ENCODE measurements at regions not wholly inside any gene's neighbourhood (a gene's known extent, or its start where the extent isn't known, plus 50 kb on each side); places are given as distances from the start of the nearest gene placed in this dataset.

GRCh38 chr11:104692751-104693150 lies 205.5 kb downstream of the CASP12 start:
- intact Hi-C loops (cut with DNase I; ENCODE audit: low total_unique reads) = no loop called here
- H3K27me3 ChIP-seq = no peaks in the 10 kb centered on the region
- DNase-seq = no peak
- TF ChIP-seq POLR2AphosphoS5 (IDR thresholded peaks at IDR 0.05) = no peak
- TF ChIP-seq EP300 (IDR thresholded peaks at IDR 0.05) = no peak
- TF ChIP-seq, protein P1, sequence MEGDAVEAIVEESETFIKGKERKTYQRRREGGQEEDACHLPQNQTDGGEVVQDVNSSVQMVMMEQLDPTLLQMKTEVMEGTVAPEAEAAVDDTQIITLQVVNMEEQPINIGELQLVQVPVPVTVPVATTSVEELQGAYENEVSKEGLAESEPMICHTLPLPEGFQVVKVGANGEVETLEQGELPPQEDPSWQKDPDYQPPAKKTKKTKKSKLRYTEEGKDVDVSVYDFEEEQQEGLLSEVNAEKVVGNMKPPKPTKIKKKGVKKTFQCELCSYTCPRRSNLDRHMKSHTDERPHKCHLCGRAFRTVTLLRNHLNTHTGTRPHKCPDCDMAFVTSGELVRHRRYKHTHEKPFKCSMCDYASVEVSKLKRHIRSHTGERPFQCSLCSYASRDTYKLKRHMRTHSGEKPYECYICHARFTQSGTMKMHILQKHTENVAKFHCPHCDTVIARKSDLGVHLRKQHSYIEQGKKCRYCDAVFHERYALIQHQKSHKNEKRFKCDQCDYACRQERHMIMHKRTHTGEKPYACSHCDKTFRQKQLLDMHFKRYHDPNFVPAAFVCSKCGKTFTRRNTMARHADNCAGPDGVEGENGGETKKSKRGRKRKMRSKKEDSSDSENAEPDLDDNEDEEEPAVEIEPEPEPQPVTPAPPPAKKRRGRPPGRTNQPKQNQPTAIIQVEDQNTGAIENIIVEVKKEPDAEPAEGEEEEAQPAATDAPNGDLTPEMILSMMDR (IDR thresholded peaks at IDR 0.05) = no peak
- TF ChIP-seq POLR2A (IDR thresholded peaks at IDR 0.05) = no peak
- no peaks in the 10 kb centered on the region for H3K36me3 ChIP-seq
- 33 to 67% (median 42%) methylated on average over 1 of the region's 1 CpG for WGBS, 5 donors
- H3K4me3 ChIP-seq = no peak overlapping the region
- no peak overlapping the region for H3K27ac ChIP-seq
- no peaks in the 10 kb centered on the region for H3K9me3 ChIP-seq
- no peaks in the 10 kb centered on the region for H3K4me1 ChIP-seq

DNA sequence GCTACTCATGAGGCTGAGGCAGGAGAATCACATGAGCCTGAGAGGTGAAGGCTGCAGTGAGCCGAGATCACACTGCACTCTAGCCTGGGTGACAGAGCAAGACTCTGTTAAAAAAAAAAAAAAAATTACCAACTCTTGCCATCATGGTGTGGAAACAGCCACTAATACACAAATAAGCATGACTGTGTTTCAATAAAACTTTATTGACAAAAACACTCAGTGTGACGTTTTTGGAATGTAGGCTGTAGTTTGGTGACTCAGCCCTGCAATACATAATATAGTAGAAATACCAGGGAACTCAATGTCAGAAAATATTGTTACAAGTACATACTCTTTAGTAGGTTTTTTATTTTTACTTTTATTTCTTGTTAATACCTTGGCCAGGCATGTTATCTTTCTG lies 207.1 kb downstream of the CASP12 start:
- Histone ChIP-seq H3K4me3 (no peak overlapping the region), H3K36me3 (no peaks in the 10 kb centered on the region), H3K4me1 (no peaks in the 10 kb centered on the region), H3K9me3 (no peaks in the 10 kb centered on the region), H3K27me3 (no peaks in the 10 kb centered on the region), H3K27ac (no peak overlapping the region)
- WGBS, 5 donors = 71 to 87% (median 82%) methylated on average over 2 of the region's 2 CpGs
- TF ChIP-seq EP300 (IDR thresholded peaks at IDR 0.05) (no peak), POLR2AphosphoS5 (IDR thresholded peaks at IDR 0.05) (no peak), POLR2A (IDR thresholded peaks at IDR 0.05) (no peak)
- TF ChIP-seq, protein P1 (IDR thresholded peaks at IDR 0.05) = no peak
- DNase-seq = no peak
- intact Hi-C loops (cut with DNase I; ENCODE audit: low total_unique reads) = no loop called here

GRCh38 chr11:104690241-104690640 lies 208.0 kb downstream of the CASP12 start:
- TF ChIP-seq POLR2A (IDR thresholded peaks at IDR 0.05) (no peak), EP300 (IDR thresholded peaks at IDR 0.05) (no peak), POLR2AphosphoS5 (IDR thresholded peaks at IDR 0.05) (no peak)
- TF ChIP-seq, protein P1 (IDR thresholded peaks at IDR 0.05) = no peak
- 58 to 80% (median 70%) methylated on average over 2 of the region's 2 CpGs for WGBS, 5 donors
- intact Hi-C loops (cut with DNase I; ENCODE audit: low total_unique reads) = no loop called here
- H3K27ac ChIP-seq = no peak overlapping the region
- no peak for DNase-seq
- H3K4me3 ChIP-seq = no peak overlapping the region
- H3K27me3 ChIP-seq = no peaks in the 10 kb centered on the region
- no peaks in the 10 kb centered on the region for H3K4me1 ChIP-seq
- no peaks in the 10 kb centered on the region for H3K36me3 ChIP-seq
- no peaks in the 10 kb centered on the region for H3K9me3 ChIP-seq

GRCh38 chr11:104688731-104689130 lies 209.5 kb downstream of the CASP12 start:
- TF ChIP-seq, protein P1 (IDR thresholded peaks at IDR 0.05) = no peak
- TF ChIP-seq POLR2A (IDR thresholded peaks at IDR 0.05) = no peak
- no peak for TF ChIP-seq EP300 (IDR thresholded peaks at IDR 0.05)
- no peak for TF ChIP-seq POLR2AphosphoS5 (IDR thresholded peaks at IDR 0.05)
- H3K27ac ChIP-seq = no peak overlapping the region
- H3K27me3 ChIP-seq = no peaks in the 10 kb centered on the region
- no peak for DNase-seq
- no peak overlapping the region for H3K4me3 ChIP-seq
- H3K9me3 ChIP-seq = no peaks in the 10 kb centered on the region
- no peaks in the 10 kb centered on the region for H3K4me1 ChIP-seq
- H3K36me3 ChIP-seq = no peaks in the 10 kb centered on the region
- WGBS, 5 donors = 65 to 82% (median 77%) methylated on average over 4 of the region's 4 CpGs
- intact Hi-C loops (cut with DNase I; ENCODE audit: low total_unique reads) = no loop called here

All from stomach (tissue), 8 donors.